GM19239 (cell line): ENCODE measurements at regions not wholly inside any gene's neighbourhood (a gene's known extent, or its start where the extent isn't known, plus 50 kb on each side); places are given as distances from the start of the nearest gene placed in this dataset.

Experiments
- DNase-seq: peaks from one replicate; pipeline ENCODE4 v3.0.0; 2011; ENCODE audit warnings: low spot score; ENCODE audit not compliant: insufficient read length
- FAIRE-seq: peaks from 2 replicates; lab custom pipeline; 2011; peaks lifted over from hg19 to GRCh38; lab: Jason Lieb, UNC

DNA sequence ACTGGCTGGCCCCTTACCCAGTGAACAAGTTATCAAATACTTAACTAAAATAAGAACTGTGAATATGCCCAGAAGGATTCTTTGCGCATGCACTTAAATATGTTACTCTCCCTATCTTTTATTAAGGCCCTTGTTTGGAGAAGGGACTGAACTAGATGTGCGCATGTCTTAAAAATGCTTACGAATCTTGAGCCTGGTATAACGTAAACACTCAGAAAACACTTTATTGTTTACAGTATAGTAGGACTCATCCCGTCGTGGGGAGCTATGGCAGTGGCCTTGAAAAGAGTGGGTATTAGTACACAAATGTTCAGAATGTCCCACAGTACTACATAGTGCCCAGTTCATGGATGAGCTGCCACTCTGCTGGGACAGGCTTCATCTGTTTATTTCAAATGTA lies 75.9 kb upstream of the MAP4K3 start:
- no peak for FAIRE-seq
- no peak for DNase-seq

DNA sequence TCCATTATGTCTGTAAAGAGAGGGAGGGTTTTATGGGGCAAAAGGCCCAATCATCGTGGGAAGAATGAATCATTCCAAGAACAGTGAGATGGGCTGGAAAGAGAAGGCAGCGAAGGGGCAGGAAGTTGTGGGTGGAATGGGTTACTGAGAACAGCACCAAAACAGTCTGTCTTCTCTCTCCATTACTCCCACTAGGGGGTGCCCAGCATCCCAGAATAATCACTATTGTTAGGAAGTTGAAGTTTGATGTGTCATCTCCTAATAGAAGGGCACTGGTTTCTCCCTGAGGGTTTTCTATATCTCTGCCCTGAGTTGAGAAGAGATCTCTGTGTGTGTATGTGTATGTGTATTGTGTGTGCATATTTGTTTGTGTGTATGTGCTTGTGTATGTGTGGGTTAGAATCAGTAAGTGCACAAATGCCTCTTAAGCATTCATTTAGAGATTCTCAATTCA lies 76.6 kb upstream of the MAP4K3 start:
- DNase-seq, result peak; percentile 14
- peak; percentile 72 for FAIRE-seq

- DNase-seq, result no peak
- FAIRE-seq, result no peak
These were observed 77.7 kb upstream of the MAP4K3 start for GRCh38 chr2:39514825-39515224.

DNA sequence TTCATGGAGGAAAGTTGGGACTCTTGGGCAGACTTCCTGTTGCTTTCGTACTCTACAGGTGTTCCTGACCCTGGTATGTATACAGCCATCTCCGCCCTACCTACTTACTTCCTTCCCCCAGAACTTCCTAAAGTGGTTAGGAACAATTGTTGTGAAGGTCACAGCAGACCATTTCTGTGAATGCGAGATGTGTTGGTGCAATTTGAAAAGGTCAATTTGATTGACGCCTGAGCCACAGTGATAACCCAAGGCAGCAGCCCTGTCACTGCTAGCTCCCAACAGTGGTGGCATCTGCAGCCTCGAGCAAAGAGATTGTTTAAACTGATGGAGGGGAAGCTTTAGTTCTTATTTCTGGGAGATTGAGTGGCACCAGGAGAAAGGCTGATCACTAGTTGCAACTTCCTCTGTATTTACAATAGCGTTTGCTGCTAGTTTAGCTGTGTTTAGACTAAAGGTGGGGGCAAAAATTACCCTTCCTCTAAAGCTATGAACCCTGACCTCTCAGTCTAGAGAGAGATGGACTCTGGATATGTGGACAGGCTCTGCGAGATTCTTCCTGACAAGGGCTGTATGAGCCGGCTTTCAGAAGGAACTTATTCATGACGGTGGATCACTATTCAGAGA lies 78.3 kb upstream of the MAP4K3 start:
- FAIRE-seq, result no peak
- DNase-seq, result no peak

GRCh38 chr2:39515897-39516346 lies 78.8 kb upstream of the MAP4K3 start:
- no peak for FAIRE-seq
- no peak for DNase-seq

DNA sequence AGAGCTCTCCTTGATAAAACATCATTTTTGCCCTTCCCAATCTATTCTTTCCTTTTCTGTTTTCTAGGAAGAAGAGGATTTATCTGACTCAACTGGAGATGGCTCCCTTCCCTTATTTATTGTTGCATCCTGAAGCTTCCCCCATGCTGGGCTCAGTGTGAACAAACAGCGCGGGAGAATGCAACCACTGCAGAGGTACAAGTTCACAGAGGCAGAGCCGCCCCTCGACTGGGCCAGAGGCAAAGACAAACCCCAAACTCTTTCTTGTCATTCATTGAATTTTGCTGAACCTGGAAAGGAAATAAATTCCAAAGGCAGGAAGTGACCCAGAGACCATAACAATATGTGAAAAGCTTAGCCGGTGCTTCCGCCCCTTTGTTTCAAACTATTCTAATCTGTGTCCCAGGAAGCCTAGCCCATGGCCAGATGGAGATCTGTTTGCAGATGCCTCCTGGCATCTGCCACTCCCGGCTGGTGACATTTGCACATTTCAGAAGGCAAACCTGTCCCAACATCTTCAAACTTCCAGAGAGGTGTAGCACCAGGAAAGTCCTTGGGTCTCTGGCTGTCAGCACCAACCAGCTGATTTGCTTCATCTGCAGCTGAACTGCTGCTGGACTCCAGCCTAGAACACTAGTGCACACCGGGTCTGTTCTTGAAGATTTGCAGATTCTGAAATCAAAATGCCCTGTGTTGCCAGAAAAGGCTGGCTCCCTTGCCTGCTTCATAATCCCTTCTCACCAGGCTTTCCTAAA lies 79.4 kb upstream of the MAP4K3 start:
- DNase-seq, result no peak
- no peak for FAIRE-seq

GRCh38 chr2:39517102-39517436 lies 80.0 kb upstream of the MAP4K3 start:
- DNase-seq, result no peak
- FAIRE-seq, result no peak

GRCh38 chr2:39517622-39518021 lies 80.5 kb upstream of the MAP4K3 start:
- FAIRE-seq, result no peak

GRCh38 chr2:39519886-39520285 lies 82.8 kb upstream of the MAP4K3 start:
- DNase-seq, result no peak
- no peak for FAIRE-seq

More at GRCh38 chr2:39517622-39518021, 80.5 kb upstream of the MAP4K3 start:
- DNase-seq, result no peak

- no peak for DNase-seq
- no peak for FAIRE-seq
These were observed 84.9 kb upstream of the MAP4K3 start for GRCh38 chr2:39521876-39522517.

GRCh38 chr2:39522518-39522877 lies 85.4 kb upstream of the MAP4K3 start:
- no peak for FAIRE-seq
- DNase-seq, result no peak

DNA sequence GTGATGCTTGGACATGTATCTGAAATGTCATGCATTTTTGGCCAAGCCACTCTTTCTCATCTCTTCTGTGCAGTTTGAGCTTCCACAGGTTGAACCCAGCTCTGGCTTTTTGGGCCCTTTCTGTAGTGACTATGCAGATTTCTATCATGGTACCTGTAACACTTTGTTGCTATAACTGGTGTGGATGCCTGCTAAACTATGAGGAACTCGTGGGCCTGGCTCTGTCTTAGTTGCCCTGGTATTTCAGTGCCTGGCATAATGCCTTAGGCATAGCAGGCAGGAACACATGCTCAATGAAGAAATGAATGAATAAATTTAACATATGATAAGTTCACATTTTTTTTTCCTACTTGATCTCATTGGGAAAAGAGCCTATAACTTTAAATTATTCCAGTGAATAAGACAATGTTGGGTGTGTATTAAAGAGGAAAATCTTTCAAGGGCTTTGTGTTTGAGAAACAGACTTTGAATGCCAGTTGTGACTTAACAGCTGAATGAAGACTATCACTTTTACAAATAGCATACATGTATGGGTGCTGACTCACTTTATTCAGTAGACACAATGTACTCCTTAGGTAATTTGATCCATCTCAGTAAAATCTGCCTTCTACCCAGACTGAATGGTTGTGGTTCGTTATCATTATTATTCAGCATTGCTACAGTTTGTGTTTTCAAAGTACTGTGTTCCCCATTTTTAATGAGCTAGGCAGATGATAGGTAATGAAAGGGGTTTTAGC lies 86.4 kb upstream of the MAP4K3 start:
- DNase-seq (no peak), FAIRE-seq (no peak)

DNA sequence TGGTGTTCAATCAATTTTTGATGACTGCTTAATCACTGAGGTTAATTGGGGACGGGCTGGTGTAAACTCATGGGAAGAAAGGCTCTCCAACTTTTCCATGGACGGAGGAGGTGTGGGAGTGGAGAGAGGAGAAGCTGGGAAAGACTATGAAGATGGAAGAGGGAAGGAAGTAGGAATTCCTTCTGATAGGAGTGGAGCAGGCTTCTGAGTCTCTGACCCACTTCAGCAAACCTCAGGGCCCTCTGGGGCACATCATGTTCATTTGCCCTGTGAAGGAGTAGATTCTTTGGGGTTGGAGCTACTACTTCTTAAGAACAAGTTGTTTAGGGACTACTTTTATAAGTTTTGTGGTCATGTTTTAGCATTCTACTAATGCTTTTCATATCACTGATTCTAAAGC lies 87.0 kb upstream of the MAP4K3 start:
- FAIRE-seq, result no peak
- DNase-seq, result no peak

GRCh38 chr2:39524756-39525635 lies 87.9 kb upstream of the MAP4K3 start:
- DNase-seq (no peak), FAIRE-seq (no peak)

DNA sequence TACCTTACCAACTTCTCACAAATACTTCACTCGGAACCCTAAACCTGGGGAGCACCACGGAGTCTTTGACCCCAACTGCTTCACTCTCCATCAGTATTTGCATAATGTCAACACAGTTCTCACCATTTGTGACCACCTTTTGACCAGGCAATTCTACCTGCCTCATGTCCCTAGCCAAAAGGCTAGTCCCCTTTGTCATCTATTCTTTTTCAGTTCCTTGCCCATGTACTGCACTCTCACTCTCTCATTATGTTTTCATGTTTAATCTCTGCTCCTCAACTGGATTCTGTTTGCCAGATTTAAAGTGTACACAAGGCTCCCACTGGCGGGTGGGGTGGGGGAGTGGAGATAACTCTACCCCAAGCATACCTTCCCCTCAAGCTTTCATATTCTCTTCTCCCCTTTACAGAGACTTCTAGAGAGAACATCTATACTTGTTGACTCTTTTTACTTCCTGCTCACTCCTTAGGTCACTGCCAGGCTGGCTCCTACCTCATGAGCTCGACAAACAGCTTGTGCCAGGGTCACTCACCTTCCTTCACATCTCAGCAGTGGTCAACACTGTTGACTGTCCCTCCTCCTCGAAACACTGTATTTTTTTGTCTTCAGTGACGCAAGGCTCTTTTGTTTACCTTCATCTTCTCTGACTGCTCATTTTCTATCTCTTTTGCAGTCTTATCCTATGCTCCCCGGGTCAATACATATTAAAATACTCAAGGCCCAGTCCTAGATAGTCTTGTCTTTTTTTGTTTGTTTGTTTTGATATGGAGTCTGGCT lies 88.7 kb upstream of the MAP4K3 start:
- FAIRE-seq (no peak), DNase-seq (no peak)

GRCh38 chr2:39528701-39529100 lies 91.6 kb upstream of the MAP4K3 start:
- DNase-seq, result no peak
- FAIRE-seq, result no peak

DNA sequence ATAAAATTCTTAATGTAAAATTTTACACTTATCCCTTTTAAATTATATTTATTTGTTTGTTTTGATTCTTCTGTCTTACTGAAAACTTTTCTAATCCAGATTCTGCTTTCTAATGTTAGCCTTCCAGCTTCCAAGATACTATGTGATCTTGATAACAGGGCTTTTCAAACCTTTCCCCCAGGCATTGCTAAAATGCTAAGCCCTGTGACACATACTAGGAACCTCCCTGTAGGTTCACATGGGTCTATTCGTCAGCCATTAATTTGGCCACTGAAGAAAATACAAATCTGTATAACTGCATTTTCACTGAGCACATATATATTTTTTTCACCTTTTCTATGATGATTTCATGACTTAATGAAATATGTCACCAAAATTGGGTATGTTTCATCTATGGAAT lies 92.8 kb upstream of the MAP4K3 start:
- DNase-seq (no peak), FAIRE-seq (no peak)

GRCh38 chr2:39530411-39530866 lies 93.4 kb upstream of the MAP4K3 start:
- FAIRE-seq (no peak), DNase-seq (no peak)

DNA sequence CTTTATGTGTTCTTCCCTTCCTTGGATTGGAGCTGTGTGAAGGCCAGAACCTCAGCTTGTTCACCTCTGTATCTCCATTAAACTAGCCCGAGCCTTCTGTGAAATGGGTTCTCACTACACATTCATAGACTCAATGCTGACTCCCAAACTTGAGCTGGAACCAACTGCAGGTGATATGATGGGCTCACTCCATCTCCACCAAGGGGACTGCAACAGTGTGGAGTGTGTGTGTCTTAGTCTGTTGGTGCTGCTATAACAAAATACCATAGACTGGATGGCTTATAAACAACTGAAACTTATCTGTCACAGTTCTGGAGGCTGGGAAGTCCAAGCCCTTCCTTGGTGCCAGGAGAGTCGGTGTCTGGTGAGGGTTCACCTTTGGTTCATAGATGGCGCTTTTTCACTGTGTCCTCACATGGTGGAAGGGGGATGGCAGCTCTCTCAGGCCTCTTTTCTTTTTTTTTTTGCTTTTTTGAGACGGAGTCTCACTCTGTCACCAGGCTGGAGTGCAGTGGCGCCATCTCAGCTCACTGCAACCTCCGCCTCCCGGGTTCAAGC lies 94.2 kb upstream of the MAP4K3 start:
- no peak for DNase-seq
- no peak for FAIRE-seq
